ENCODE measurements at regions not wholly inside any gene's neighbourhood (a gene's known extent, or its start where the extent isn't known, plus 50 kb on each side); places are given as distances from the start of the nearest gene placed in this dataset.

DNA sequence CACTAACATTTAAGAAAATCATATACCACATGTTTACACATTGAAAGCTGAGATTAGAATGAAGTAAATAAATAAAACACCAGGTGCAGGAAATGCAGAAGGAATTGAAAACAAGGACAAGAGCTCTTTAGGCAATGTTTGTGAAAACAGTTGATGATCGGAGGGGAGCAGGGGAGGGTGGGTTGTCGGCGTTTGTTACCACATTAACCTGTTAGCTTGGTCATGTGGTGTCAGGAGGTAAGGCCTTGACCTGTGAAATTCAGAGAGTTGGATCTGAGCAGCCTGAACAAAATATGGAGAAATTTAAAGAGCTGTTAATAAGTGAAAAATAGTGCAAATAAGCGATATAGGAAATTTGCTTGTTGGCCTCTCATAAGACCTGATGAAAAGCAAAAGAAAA, 759.9 kb downstream of the PDHA2 start:
- DNase-seq (ENCODE audit: low spot score): no peak
- in situ Hi-C loops (cut with HindIII; ENCODE audit: low sequenced_read_pairs): no loop called here

DNA sequence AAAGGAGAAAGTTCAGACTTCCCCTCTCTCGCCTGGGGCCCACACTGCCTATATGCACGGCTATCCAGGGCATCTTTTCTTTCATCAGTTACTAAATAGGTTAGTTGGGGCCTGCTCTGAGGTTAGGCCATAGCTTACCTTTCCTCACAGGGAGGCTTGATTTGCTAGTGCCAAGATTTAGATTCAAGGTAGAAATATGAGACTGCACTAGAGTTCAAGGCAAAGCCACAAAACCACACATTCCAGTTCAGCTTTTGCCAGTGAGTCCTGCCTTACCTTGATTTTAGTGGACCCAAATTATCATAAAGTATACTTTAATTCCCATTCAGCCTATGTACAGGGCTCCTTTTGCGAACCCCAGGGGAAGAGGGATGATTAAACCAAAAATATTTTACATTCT, 762.8 kb downstream of the PDHA2 start:
- in situ Hi-C loops (cut with HindIII; ENCODE audit: low sequenced_read_pairs): no loop called here
- no peak for DNase-seq (ENCODE audit: low spot score)

DNA sequence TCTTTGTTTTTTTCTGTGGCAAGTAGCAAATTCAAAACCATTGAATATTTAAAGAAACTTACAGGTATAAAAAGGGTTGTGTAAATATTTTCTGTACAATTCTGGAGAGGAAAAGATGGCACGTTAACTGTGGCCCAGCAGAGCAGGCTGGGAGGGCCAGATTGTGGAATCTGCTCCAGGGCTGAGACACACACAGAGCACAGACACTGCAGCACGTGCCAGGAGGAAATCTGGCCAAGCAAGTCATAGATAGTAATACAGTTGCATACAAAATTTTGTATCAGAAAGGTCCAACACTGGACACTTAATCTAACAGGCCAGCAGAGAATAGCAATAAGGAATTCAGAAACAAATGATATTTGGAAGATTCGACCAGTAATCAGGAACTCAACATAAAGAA, 763.7 kb downstream of the PDHA2 start:
- in situ Hi-C loops (cut with HindIII; ENCODE audit: low sequenced_read_pairs): no loop called here

DNA sequence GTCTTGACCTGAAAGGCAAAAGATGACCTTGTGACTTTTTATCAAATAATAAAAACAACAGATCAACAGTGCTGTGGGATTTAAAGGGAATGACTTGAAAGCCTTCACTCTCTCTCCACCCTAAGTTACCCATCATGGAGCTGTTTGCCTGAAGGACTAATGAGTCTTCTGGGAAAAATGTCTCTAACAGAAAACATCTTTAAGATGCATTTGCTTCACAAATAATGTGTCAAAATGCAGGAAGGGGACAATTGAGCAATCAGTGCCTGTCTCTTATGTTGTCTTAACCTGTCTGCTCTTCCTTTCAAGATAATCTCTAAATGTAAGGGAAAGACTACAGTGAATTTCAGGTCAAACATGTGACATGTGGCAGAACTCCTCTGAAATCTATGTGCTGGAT, 766.6 kb downstream of the PDHA2 start:
- in situ Hi-C loops (cut with HindIII; ENCODE audit: low sequenced_read_pairs): no loop called here
- DNase-seq (ENCODE audit: low spot score): no peak

More for the DNA sequence above, 763.7 kb downstream of the PDHA2 start:
- peak; percentile 73 for DNase-seq (ENCODE audit: low spot score)

DNA sequence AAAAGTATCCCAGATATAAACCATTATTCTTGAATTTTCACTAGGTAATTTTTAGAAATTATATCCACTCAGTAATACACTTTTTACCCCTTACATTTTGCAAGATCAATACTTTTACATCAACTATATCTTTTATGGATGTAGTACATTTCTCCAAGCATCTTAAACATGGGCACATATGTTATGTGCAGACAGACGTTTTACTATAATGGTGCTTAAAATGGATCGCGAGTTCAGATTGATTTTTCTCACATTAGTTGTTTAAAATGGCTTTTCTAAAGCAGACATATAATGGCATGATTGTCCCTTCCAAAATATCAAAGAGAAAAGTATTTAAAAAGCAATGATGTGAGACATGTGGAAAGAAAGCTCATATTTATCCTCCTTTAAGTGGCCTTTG, 786.1 kb downstream of the PDHA2 start:
- in situ Hi-C loops (cut with HindIII; ENCODE audit: low sequenced_read_pairs): no loop called here
- DNase-seq (ENCODE audit: low spot score): no peak

DNA sequence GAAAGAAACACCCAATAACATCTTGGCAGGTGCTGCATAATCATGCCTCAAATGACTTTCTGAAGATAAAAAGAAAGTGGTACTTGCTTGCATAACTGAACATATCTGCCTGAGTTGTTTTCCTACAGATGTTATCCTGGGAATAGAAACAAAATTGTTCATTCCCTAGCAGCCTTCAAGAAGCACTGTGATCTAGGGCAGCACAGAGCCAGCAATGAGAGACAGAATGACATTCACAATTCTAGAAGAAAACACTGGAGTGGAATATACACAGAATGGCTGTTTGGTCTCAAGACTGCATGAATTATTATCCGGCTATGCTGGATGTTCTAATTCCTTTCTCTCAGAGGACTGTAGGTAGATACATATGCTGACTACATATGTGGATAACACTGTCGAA, 790.9 kb downstream of the PDHA2 start:
- peak; percentile 2 for DNase-seq (ENCODE audit: low spot score)
- in situ Hi-C loops (cut with HindIII; ENCODE audit: low sequenced_read_pairs): no loop called here

DNA sequence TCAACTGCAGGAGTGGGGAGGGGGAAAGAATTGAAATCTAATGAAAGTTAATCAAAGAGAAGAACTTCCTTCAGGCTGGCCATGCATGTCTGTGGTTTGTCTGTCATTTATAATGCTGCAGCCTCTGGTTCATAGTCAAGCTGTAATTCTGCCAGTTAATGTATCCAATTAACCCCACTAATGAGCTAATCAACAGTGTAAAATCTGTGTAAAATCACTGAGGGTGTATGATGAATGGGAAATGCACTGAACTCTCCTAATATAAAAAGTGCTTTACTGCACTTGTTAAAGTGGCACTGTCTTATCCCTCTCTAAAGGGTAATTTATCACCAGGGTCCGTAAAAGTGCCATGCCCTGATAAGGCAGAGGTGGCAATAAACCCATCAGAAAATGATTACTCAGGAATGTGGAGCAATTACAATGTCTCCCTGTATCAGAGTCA, 798.1 kb downstream of the PDHA2 start:
- DNase-seq (ENCODE audit: low spot score): no peak
- in situ Hi-C loops (cut with HindIII; ENCODE audit: low sequenced_read_pairs): no loop called here

DNA sequence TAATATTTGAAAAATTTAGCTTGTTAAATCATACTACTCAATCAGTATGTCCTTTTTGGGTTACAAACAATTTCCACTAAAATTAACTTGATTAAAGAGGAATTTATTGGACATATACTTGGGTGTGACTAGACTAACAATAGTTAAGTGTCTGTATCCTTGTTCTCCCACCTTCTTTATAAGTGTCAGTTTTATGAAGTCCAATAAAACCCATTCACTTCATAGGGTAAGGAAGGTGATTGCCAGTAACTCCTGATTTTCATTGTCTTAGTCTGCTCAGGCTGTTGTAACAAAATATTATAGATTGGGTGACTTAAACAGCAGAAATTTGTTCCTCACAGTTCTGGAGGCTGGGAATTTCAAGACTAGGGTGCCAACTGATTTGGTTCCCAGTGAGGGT, 800.0 kb downstream of the PDHA2 start:
- no peak for DNase-seq (ENCODE audit: low spot score)
- in situ Hi-C loops (cut with HindIII; ENCODE audit: low sequenced_read_pairs): no loop called here

DNA sequence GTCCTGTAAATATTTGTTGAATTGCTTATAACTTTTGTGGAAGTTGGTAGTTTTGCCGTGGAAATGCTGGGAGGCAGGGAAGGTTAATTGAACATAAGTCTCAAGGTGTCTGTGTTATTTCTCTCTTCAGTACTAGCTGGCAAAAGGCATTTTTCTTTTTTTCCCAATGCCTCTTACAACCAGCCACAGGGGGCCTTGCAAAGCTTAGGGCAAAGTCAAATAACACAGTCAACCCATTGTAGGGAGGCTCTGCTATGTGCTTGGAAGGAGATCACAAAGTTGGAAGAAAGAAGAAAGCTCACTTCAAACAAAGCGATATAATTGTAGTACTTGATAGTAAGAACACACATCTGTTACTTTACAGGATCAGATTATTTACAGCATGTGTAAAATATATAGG, 802.6 kb downstream of the PDHA2 start:
- DNase-seq (ENCODE audit: low spot score): no peak
- in situ Hi-C loops (cut with HindIII; ENCODE audit: low sequenced_read_pairs): no loop called here

DNA sequence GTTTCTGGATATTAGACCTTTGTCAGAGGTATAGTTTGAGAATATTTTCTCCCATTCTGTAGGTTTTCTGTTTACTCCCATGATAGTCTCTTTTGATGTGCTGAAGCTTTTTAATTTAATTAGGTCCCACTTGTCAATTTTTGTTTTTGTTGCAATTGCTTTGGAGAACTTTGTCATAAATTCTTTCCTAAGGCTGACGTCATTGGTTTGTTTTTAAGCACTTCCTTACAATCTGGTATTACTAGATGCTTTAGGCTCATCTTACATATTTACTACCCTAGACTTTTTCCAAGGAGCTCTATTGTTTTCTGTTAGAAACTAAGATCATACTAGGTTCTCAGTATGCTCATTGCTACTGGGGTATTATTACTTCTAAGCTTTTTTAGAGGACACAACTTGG, 806.3 kb downstream of the PDHA2 start:
- no peak for DNase-seq (ENCODE audit: low spot score)
- in situ Hi-C loops (cut with HindIII; ENCODE audit: low sequenced_read_pairs): no loop called here

DNA sequence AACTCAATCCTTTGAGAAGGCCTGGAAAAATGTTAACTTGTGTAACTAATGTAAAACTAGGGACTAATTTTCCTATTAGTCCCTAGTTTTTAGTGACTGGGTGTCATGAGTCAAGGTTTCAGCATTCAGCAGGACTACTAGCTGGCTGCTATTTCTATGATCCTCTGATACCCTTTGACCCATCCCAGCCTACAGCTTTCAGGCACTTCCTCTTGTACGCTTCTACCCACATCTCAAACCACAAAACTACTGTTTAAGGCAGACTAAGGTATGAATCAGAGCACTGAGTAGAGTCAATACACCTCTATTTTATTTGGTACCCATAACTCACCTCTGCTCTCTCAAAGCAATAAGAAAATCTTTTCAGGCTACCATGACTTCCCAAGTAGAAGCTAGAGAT, 809.6 kb downstream of the PDHA2 start:
- no peak for DNase-seq (ENCODE audit: low spot score)
- in situ Hi-C loops (cut with HindIII; ENCODE audit: low sequenced_read_pairs): no loop called here

DNA sequence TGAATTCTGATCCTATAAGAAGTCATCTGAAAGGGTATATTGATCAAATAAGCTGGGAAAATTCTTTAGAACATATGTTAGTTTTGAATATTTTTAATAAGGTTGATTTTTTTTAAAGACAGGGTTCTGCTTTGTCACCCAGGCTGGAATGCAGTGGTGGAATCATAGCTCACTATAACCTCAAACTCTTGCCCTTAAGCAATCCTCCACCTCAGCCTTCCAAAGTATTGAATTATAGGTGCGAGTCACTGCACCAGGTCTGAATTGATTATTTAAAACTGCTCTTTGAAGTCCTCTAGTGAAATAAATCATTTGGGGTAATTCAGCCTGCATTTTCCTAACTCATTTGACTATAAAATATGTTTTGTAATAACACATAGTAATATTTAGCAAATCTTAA, 812.3 kb downstream of the PDHA2 start:
- DNase-seq (ENCODE audit: low spot score): no peak
- in situ Hi-C loops (cut with HindIII; ENCODE audit: low sequenced_read_pairs): no loop called here

DNA sequence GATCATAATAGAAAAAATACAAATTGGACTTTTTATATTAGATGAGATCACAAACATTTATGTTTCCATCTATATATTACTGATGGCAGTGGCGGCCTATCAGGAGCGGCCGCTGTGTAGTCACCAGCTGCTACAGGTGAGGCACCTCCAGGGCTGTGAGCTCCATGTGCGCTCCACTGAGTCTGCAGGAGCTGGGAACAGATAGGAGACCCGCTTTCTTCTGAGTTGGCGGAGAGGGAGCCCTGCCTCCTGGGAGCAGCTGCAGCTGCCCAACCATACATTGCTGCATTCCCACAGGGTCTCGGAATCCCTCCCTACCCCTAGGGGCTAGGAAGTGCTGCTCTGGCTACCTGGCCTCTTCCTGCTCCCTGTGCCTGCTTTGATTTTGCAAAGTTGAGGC, 812.9 kb downstream of the PDHA2 start:
- in situ Hi-C loops (cut with HindIII; ENCODE audit: low sequenced_read_pairs): no loop called here
- no peak for DNase-seq (ENCODE audit: low spot score)

DNA sequence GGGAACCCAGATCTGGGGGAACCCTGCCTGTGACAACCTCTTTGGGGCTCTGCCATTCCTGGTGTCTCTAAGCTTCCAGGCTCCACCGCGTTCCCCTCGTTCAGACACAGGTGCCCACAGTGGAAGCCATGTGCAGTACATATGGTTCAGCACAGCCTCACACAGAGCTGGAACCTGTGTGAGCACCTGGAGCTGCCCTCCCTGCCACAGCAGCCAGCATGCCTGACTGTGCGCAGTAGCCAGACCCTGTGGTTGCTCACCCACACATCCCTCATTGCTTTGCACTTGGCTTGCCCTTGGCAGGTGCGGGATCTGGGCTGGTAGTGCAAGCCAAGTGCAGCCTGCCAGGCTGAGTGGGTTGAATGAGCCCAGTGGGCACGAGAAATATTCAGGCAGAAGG, 814.2 kb downstream of the PDHA2 start:
- no peak for DNase-seq (ENCODE audit: low spot score)
- in situ Hi-C loops (cut with HindIII; ENCODE audit: low sequenced_read_pairs): no loop called here

DNA sequence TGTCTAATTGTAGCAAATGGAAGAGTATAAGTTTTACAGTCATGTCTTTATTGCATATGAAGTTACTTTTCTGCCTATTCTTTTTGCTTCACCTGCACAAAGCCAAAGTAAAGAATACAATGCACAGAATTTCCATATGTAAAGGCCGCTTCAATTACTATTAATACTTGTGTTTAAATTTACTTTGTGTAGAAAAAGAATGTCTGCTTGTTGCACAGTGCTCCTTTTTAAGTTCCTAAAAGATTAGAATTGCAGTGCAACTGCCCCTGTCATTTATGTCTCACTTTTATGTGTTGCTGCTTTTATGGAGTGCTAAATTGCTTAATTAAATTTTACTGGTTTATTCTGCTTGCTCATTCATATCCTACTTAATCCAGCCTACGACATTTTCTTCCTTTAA, 830.5 kb downstream of the PDHA2 start:
- DNase-seq (ENCODE audit: low spot score): no peak
- in situ Hi-C loops (cut with HindIII; ENCODE audit: low sequenced_read_pairs): no loop called here

DNA sequence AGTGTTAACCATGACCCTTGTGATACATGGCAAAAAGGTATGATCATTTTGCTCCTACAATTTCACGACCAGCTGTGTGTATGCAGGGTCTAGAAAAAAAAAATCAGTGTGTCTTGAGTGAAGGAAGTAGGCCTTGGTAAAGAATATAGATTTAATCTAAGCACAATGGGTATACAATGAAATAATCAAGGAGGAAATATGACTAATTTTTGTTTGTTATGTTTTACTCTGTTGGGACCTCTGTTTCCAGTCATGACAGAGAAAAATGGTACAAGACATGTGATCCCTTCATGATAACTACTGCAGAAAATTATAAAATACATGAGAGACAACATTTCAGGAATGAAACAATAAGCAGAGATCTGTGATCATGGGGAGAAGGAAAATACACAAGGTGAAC, 835.5 kb downstream of the PDHA2 start:
- DNase-seq (ENCODE audit: low spot score): no peak
- in situ Hi-C loops (cut with HindIII; ENCODE audit: low sequenced_read_pairs): no loop called here

DNA sequence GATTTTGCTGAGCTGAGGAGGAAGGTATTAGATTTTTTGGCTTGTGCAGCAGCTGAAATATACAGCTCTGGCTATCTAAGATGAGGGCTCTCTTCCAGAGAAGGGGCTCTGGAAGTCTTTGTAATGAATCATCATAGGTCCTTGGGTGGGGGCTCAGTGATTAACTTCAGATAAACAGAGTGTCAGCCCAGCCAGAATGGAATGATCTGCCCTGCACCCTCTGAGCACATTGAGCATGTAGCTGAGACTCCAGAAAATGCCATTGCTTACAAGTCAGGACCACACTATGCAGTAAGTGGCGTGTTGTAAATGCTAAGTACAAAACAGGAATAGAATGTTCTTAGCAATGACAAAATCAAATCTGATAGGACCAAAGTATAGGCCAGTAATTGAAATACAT, 836.0 kb downstream of the PDHA2 start:
- in situ Hi-C loops (cut with HindIII; ENCODE audit: low sequenced_read_pairs): no loop called here
- no peak for DNase-seq (ENCODE audit: low spot score)

DNA sequence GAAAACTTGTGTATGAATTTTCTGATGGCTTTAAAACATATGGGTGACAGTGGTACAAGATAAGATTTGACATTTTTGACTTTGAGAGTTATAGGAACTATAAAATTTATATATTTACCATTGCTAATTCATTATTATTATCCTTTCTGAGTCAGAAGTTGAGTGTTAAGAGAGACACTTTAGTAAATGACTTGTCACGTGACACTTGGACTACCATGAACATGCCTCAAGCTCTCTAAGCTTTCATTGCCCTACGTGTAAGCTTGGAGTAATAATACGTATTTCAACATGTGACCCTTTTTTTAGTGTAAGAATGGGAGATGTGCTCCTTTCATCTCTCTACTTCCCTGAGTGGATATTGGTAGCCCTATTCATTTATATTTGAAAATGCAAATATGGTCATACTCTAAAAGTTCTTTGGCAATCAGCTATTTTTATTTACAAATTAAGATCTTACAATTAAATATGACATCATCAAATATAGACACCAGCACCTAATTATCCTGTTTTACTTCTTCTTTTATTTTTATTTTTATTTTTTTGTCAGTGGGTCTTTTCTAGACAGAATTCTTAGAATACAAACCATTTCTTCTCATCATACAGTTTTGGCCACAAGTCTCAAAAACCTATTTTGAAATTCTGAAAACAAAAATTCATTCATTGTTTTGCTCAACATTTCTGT, 837.0 kb downstream of the PDHA2 start:
- DNase-seq (ENCODE audit: low spot score): no peak
- in situ Hi-C loops (cut with HindIII; ENCODE audit: low sequenced_read_pairs): no loop called here

DNA sequence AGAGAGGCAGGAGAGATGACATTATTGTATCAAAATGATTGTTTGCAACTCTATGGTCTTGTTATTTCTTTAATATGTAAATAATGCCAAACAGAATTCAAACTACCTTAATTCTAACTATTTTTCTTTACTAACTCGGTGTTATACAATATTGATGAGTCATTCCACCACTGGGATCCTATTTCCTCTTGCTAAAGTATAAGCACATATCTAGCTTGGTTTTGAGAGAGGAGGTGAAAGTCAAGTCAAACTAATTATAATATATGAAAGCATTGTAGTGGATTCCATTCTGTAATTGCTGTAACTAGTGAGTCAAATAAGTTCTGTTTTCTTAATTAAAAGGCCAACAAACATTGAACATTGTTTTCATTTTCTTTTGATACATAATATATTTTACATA, 837.6 kb downstream of the PDHA2 start:
- no peak for DNase-seq (ENCODE audit: low spot score)
- in situ Hi-C loops (cut with HindIII; ENCODE audit: low sequenced_read_pairs): no loop called here

DNA sequence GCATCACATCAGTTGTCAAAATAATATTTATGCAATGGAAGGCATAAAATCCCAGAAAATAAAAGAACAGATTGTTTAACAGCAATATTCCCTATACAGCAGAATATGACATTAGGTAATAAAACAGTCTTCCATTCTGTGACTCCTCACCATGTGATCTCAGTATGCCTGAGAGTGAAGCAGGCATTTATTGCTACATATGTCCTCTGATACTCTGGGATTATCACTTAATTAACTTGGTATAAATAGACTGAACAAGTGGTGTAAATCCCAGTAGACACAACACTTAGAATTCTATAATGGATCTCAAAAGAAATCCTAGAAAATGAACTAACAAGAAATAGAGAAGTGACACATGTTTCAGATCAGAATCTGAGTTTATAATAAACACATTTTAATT, 841.3 kb downstream of the PDHA2 start:
- in situ Hi-C loops (cut with HindIII; ENCODE audit: low sequenced_read_pairs): no loop called here

DNA sequence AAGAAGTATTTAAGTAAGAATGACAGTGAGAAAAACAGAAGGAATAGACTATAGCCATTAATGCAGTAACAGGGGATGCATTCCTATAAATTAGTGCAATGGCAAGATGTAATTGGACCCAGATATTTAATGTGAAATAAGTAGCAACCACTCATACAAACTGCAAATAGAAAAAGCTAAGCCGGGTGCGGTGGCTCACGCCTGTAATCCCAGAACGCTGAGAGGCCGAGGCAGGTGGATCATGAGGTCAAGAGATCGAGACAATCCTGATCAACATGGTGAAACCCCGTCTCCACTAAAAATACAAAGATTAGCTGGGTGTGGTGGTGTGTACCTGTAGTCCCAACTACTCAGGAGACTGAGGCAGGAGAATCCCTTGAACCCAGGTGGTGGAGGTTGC, 845.8 kb downstream of the PDHA2 start:
- in situ Hi-C loops (cut with HindIII; ENCODE audit: low sequenced_read_pairs): no loop called here
- no peak for DNase-seq (ENCODE audit: low spot score)

More for the DNA sequence above, 841.3 kb downstream of the PDHA2 start:
- no peak for DNase-seq (ENCODE audit: low spot score)

DNA sequence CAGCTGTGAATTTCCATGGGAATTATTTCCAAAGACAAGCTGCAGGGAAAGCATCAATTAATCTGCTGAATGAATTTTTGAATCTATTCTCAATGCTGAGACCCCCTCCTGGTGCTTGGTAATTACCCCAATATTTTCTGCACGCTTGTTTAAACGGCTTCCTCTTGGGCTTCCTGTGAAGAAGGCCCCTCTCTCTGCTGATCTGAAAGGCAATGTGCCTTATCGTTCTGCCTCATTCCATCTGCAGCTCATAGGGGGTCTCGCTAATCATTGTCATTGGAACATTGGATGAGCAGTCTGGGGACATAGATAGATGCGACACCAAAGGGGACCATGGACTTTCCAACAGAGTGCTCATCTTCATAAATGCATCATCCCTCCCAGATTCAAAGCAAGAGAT, 851.6 kb downstream of the PDHA2 start:
- DNase-seq (ENCODE audit: low spot score): no peak
- in situ Hi-C loops (cut with HindIII; ENCODE audit: low sequenced_read_pairs): no loop called here
